A549 (cell line): ENCODE measurements at regions not wholly inside any gene's neighbourhood (a gene's known extent, or its start where the extent isn't known, plus 50 kb on each side); places are given as distances from the start of the nearest gene placed in this dataset.

ENCODE experiments used
- ATAC-seq, 2 experiments: fragments of 200-7000 bp in 1 of 2; fragments of >200 bp in 1 of 2; cut with Nextera tagmentation in 1 of 2; cut with Tn5 transposase in 1 of 2; 3 replicates each; pipeline versions ENCODE4 v1.8.0 to v1.9.1; 2018 to 2020; ENCODE audit warnings: mild to moderate bottlenecking in 1 of 2, moderate library complexity in 1 of 2
- CTCF ChIA-PET: fragments of 300-600 bp; sonication (Branson Sonifier 250); formaldehyde crosslinking; extraction: SDS; loops from one replicate; lab custom pipeline; 2021; ENCODE audit warnings: antibody characterized with exemption, inconsistent platforms; lab: Yijun Ruan, JAX
- POLR2A ChIA-PET: fragments of 350-600 bp; formaldehyde crosslinking; extraction: SDS; loops from one replicate; lab custom pipeline; 2021; ENCODE audit warnings: antibody characterized with exemption, inconsistent platforms; lab: Yijun Ruan, JAX
- DNase-seq, 2 experiments: peaks; one replicate each; pipeline versions ENCODE4 v3.0.0 to v3.0.0-alpha.2; 2011 to 2016; ENCODE audit warnings: low read depth in 1 of 2, low spot score in 1 of 2
- FAIRE-seq: peaks from 2 replicates; lab custom pipeline; 2011; peaks lifted over from hg19 to GRCh38; lab: Jason Lieb, UNC
- H3K27ac ChIP-seq, 2 experiments: fragments of >200 bp; sonication (Bioruptor Twin); formaldehyde crosslinking; 3 replicates each; pipeline ENCODE4 v1.5.1; 2016 to 2017
- H3K4me1 ChIP-seq: fragments of >200 bp; sonication (Bioruptor Twin); formaldehyde crosslinking; 3 replicates; pipeline ENCODE4 v1.6.1; 2016
- H3K4me2 ChIP-seq: fragments of >200 bp; sonication (Bioruptor Twin); formaldehyde crosslinking; 3 replicates; pipeline ENCODE4 v1.6.1; 2016
- H3K4me3 ChIP-seq: fragments of >200 bp; sonication (Bioruptor Twin); formaldehyde crosslinking; 3 replicates; pipeline ENCODE4 v1.5.1; 2016
- H3K9me3 ChIP-seq: fragments of >200 bp; sonication (Bioruptor Twin); formaldehyde crosslinking; 3 replicates; pipeline ENCODE4 v1.6.1; 2016
- BHLHE40 ChIP-seq: IDR thresholded peaks from 2 replicates; pipeline ENCODE4 v1.6.1; 2012; ENCODE audit warnings: low read depth, low read length, inconsistent platforms
- CHD4 ChIP-seq: fragments of 200-600 bp; sonication (generic); IDR thresholded peaks from 2 replicates; pipeline ENCODE4 v1.6.1; 2016; ENCODE audit warnings: antibody characterized with exemption, mild to moderate bottlenecking, borderline replicate concordance
- EP300 ChIP-seq, 2 experiments: fragments of >200 bp; sonication (Bioruptor Twin); formaldehyde crosslinking; IDR thresholded peaks; 2 replicates in 1 of 2; 3 replicates in 1 of 2; pipeline ENCODE4 v1.6.1; 2016 to 2017
- HOXA7 ChIP-seq: fragments of 250-450 bp; sonication (Bioruptor Pico); IDR thresholded peaks from 2 replicates; pipeline ENCODE4 v1.5.0; 2020; ENCODE audit warnings: mild to moderate bottlenecking, moderate library complexity
- HOXB13 ChIP-seq: fragments of 250-450 bp; sonication (Bioruptor Pico); IDR thresholded peaks from 2 replicates; pipeline ENCODE4 v1.5.0; 2020; ENCODE audit warnings: low read depth, mild to moderate bottlenecking, moderate library complexity
- HOXB5 ChIP-seq: fragments of 250-450 bp; sonication (Bioruptor Pico); IDR thresholded peaks from 2 replicates; pipeline ENCODE4 v1.5.0; 2020; ENCODE audit warnings: mild to moderate bottlenecking, moderate library complexity
- POLR2AphosphoS2 ChIP-seq: conservative IDR thresholded peaks from 2 replicates; pipeline ENCODE4 v1.6.1; 2012; ENCODE audit warnings: low read length, improper control_type of control experiment, inconsistent platforms
- RAD21 ChIP-seq, 2 experiments: fragments of >200 bp in 1 of 2; sonication (Bioruptor Twin) in 1 of 2; formaldehyde crosslinking in 1 of 2; IDR thresholded peaks in 1 of 2; conservative IDR thresholded peaks in 1 of 2; 2 replicates in 1 of 2; 3 replicates in 1 of 2; pipeline ENCODE4 v1.6.1; 2012 to 2018; ENCODE audit warnings: inconsistent platforms in 1 of 2
- SREBF2 ChIP-seq: fragments of 450-650 bp; IDR thresholded peaks from 2 replicates; pipeline ENCODE4 v1.6.1; 2014; ENCODE audit warnings: mild to moderate bottlenecking, moderate library complexity
- TP53 ChIP-seq: fragments of 250-450 bp; sonication (Bioruptor Pico); IDR thresholded peaks from 2 replicates; pipeline ENCODE4 v1.5.0; 2021; ENCODE audit warnings: mild to moderate bottlenecking, moderate library complexity
- ZC3H11A ChIP-seq: fragments of 450-650 bp; IDR thresholded peaks from 2 replicates; pipeline ENCODE4 v1.6.1; 2014; ENCODE audit warnings: antibody characterized with exemption, mild to moderate bottlenecking
- WGBS: methylation state at CpG from one replicate; pipeline ENCODE4 v1.1.6; 2017; ENCODE audit errors: missing lambda C conversion rate; 5-methylcytosine and 5-hydroxymethylcytosine counted together
- TF ChIP-seq, protein P1 (sequence below): fragments of 150-350 bp; IDR thresholded peaks from 2 replicates; pipeline ENCODE4 v1.6.1; 2014; ENCODE audit warnings: low read depth, mild to moderate bottlenecking, low read length
- TF ChIP-seq, protein P2 (sequence below): IDR thresholded peaks from 2 replicates; pipeline ENCODE4 v1.6.1; 2012; ENCODE audit warnings: low read depth, borderline replicate concordance
- TF ChIP-seq, protein P3 (sequence below): fragments of >200 bp; sonication (Bioruptor Twin); formaldehyde crosslinking; IDR thresholded peaks from 3 replicates; pipeline ENCODE4 v1.5.1; 2016
- TF ChIP-seq, protein P4 (sequence below): fragments of 200-600 bp; sonication (generic); IDR thresholded peaks from 2 replicates; pipeline ENCODE4 v1.6.1; 2016; ENCODE audit warnings: antibody characterized with exemption, mild to moderate bottlenecking, moderate library complexity

DNA sequence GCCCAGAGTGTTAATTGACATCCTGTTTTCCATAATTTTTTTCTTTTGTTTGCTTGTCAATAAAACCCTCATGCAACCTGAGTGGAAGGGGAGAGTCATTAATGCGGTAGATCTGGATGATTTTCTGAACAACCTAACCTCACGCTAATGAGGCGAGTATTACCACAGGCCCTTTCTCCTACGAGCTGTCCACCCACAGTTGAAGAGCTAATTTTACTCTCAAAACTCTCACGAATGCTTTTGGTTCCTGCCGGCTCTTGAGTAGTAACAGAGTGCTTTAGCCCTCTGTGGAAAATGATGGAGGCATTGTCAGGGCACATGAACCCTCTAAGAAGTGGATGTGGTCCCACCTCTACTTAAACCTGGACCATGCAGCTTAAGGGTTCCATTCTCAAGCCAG, 491.3 kb upstream of the RBFOX1 start (continued):
- TF ChIP-seq, protein P1, sequence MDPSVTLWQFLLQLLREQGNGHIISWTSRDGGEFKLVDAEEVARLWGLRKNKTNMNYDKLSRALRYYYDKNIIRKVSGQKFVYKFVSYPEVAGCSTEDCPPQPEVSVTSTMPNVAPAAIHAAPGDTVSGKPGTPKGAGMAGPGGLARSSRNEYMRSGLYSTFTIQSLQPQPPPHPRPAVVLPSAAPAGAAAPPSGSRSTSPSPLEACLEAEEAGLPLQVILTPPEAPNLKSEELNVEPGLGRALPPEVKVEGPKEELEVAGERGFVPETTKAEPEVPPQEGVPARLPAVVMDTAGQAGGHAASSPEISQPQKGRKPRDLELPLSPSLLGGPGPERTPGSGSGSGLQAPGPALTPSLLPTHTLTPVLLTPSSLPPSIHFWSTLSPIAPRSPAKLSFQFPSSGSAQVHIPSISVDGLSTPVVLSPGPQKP, result no peak

DNA sequence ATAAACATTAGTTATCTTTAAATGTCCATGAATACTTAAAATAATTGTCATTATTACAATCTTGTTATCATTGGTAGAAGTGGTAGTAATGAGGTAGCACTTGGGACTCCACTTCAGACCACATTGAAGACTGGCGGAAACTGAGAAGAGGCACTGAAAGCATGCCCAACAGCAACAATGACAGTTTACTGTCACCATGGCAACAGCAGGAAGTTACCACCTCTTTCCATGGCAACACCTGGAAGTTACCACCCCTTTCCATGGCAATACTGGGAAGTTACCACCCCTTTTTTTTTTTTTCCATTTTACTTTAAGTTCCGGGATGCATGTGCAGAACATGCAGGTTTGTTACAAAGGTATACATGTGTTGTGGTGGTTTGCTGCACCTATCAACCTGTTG, 494.9 kb upstream of the RBFOX1 start:
- Histone ChIP-seq H3K27ac (no peak overlapping the region), H3K4me2 (no peak overlapping the region), H3K4me1 (no peaks in the 10 kb centered on the region), H3K9me3 (no peaks in the 10 kb centered on the region; the same call in 2 of the 3 replicates), H3K4me3 (no peak overlapping the region)
- ATAC-seq (no peak), DNase-seq (no peak), FAIRE-seq (no peak)
- 73% methylated on average over 2 of the region's 2 CpGs for WGBS
- ChIA-PET CTCF (no interaction called here), POLR2A (no interaction called here)
- no peak for TF ChIP-seq HOXB13 (CRISPR knock-in tag)
- TF ChIP-seq, protein P2, sequence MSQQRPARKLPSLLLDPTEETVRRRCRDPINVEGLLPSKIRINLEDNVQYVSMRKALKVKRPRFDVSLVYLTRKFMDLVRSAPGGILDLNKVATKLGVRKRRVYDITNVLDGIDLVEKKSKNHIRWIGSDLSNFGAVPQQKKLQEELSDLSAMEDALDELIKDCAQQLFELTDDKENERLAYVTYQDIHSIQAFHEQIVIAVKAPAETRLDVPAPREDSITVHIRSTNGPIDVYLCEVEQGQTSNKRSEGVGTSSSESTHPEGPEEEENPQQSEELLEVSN, result no peak
- TF ChIP-seq CHD4, result no peak
- TF ChIP-seq, protein P3, sequence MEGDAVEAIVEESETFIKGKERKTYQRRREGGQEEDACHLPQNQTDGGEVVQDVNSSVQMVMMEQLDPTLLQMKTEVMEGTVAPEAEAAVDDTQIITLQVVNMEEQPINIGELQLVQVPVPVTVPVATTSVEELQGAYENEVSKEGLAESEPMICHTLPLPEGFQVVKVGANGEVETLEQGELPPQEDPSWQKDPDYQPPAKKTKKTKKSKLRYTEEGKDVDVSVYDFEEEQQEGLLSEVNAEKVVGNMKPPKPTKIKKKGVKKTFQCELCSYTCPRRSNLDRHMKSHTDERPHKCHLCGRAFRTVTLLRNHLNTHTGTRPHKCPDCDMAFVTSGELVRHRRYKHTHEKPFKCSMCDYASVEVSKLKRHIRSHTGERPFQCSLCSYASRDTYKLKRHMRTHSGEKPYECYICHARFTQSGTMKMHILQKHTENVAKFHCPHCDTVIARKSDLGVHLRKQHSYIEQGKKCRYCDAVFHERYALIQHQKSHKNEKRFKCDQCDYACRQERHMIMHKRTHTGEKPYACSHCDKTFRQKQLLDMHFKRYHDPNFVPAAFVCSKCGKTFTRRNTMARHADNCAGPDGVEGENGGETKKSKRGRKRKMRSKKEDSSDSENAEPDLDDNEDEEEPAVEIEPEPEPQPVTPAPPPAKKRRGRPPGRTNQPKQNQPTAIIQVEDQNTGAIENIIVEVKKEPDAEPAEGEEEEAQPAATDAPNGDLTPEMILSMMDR, result no peak
- no peak for TF ChIP-seq EP300 (IDR thresholded peaks at IDR 0.05)
- TF ChIP-seq BHLHE40, result no peak
- TF ChIP-seq ZC3H11A, result no peak
- no peak for TF ChIP-seq SREBF2
- no peak for TF ChIP-seq POLR2AphosphoS2
- no peak for TF ChIP-seq HOXB5
- TF ChIP-seq, protein P4, sequence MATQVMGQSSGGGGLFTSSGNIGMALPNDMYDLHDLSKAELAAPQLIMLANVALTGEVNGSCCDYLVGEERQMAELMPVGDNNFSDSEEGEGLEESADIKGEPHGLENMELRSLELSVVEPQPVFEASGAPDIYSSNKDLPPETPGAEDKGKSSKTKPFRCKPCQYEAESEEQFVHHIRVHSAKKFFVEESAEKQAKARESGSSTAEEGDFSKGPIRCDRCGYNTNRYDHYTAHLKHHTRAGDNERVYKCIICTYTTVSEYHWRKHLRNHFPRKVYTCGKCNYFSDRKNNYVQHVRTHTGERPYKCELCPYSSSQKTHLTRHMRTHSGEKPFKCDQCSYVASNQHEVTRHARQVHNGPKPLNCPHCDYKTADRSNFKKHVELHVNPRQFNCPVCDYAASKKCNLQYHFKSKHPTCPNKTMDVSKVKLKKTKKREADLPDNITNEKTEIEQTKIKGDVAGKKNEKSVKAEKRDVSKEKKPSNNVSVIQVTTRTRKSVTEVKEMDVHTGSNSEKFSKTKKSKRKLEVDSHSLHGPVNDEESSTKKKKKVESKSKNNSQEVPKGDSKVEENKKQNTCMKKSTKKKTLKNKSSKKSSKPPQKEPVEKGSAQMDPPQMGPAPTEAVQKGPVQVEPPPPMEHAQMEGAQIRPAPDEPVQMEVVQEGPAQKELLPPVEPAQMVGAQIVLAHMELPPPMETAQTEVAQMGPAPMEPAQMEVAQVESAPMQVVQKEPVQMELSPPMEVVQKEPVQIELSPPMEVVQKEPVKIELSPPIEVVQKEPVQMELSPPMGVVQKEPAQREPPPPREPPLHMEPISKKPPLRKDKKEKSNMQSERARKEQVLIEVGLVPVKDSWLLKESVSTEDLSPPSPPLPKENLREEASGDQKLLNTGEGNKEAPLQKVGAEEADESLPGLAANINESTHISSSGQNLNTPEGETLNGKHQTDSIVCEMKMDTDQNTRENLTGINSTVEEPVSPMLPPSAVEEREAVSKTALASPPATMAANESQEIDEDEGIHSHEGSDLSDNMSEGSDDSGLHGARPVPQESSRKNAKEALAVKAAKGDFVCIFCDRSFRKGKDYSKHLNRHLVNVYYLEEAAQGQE, result no peak
- no peak for TF ChIP-seq HOXA7 (CRISPR knock-in tag)
- TF ChIP-seq, all 56 proteins: peak for 0

DNA sequence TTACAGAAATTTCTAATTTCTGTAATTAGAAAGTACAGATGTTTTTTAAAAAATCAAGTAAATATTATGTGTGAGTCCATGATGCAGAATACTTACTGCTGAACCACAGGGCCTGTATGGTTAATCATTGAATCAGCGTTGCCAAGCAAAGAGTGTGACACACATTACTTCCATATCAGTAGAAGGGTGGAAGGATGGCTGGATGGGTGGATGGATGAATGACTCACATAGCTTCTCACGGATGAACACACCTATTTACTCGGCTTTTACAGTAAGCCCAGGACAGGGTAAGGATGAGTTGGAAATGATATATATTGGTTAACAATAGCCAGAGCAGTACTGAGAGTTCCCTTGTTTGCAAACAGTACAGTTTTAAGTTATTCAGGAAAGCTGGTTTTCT, 495.9 kb upstream of the RBFOX1 start:
- CTCF ChIA-PET, result interaction anchor here (0.5 to 1.9 kb wide), 2 partner anchors 13 to 25 kb away, joined by 3 to 6 read pairs; no protein-coding TSS in a partner anchor
- Histone ChIP-seq H3K9me3 (no peaks in the 10 kb centered on the region; the same call in 2 of the 3 replicates), H3K4me2 (no peak overlapping the region), H3K27ac (no peak overlapping the region), H3K4me1 (no peaks in the 10 kb centered on the region), H3K4me3 (no peak overlapping the region)
- whole genome bisulfite sequencing, result 0% methylated on average over 3 of the region's 3 CpGs
- ATAC-seq, result no peak
- DNase-seq, result no peak
- TF ChIP-seq TP53 (CRISPR knock-in tag) (no peak), RAD21 (conservative IDR thresholded peaks at IDR 0.05 in 1 of 2, IDR thresholded peaks at IDR 0.05 in 1 of 2) (no peak)
- TF ChIP-seq, all 56 proteins: peak for 0
- FAIRE-seq, result no peak
- POLR2A ChIA-PET, result no interaction called here
